SU-DHL-6 (cell line): ENCODE measurements at regions not wholly inside any gene's neighbourhood (a gene's known extent, or its start where the extent isn't known, plus 50 kb on each side); places are given as distances from the start of the nearest gene placed in this dataset.

Experiments used
- H2AFZ ChIP-seq: fragments of 200-600 bp; sonication (generic); 2 replicates; pipeline ENCODE4 v1.6.1; 2014; ENCODE audit warnings: low read depth, mild to moderate bottlenecking, moderate library complexity, mixed read lengths, antibody characterized with exemption, low read length; ENCODE audit not compliant: severe bottlenecking
- H3F3A ChIP-seq: fragments of 200-600 bp; shearing (Covaris generic); 2 replicates; pipeline ENCODE4 v1.6.0; 2016; ENCODE audit warnings: antibody characterized with exemption, mild to moderate bottlenecking; ENCODE audit not compliant: insufficient read depth
- H3K27ac ChIP-seq: fragments of 200-600 bp; sonication (generic); 2 replicates; pipeline ENCODE4 v1.5.1; 2016; ENCODE audit warnings: low read depth, mild to moderate bottlenecking, low read length, moderate library complexity, mixed read lengths
- H3K27me3 ChIP-seq: fragments of 200-600 bp; sonication (generic), shearing (Covaris generic); 2 replicates; pipeline ENCODE4 v1.6.0; 2014; ENCODE audit warnings: mild to moderate bottlenecking, low read length
- H3K36me3 ChIP-seq: fragments of 200-600 bp; sonication (generic); 2 replicates; pipeline ENCODE4 v1.6.1; 2014; ENCODE audit warnings: mild to moderate bottlenecking, low read length, mixed read lengths
- H3K4me2 ChIP-seq: fragments of 300-600, 200-600 bp; shearing (Covaris generic), sonication (generic); 2 replicates; pipeline ENCODE4 v1.6.0; 2014; ENCODE audit warnings: low read length, low read depth, mild to moderate bottlenecking; ENCODE audit not compliant: poor library complexity, severe bottlenecking
- H3K4me3 ChIP-seq: fragments of 200-600 bp; sonication (generic); 2 replicates; pipeline ENCODE4 v1.5.1; 2014; ENCODE audit warnings: antibody characterized with exemption, low read length, mild to moderate bottlenecking, mixed read lengths; ENCODE audit not compliant: insufficient read depth, poor library complexity, severe bottlenecking
- H3K79me2 ChIP-seq: fragments of 200-600 bp; sonication (generic); 2 replicates; pipeline ENCODE4 v1.6.1; 2014; ENCODE audit warnings: mild to moderate bottlenecking, low read length, moderate library complexity; ENCODE audit not compliant: insufficient read depth
- H3K9ac ChIP-seq: fragments of 200-600 bp; sonication (generic); 2 replicates; pipeline ENCODE4 v1.7.0; 2014; ENCODE audit warnings: mild to moderate bottlenecking, low read length
- H3K9me2 ChIP-seq: fragments of 200-600 bp; sonication (generic); replicated peaks from 2 replicates; pipeline ENCODE4 v1.6.1; 2014; ENCODE audit warnings: low read length; ENCODE audit not compliant: insufficient read depth
- H3K9me3 ChIP-seq: fragments of 200-600 bp; sonication (generic); 2 replicates; pipeline ENCODE4 v1.6.1; 2014; ENCODE audit warnings: low read length, mixed read lengths; ENCODE audit not compliant: insufficient read depth
- H4K20me1 ChIP-seq: fragments of 200-600 bp; sonication (generic); 2 replicates; pipeline ENCODE4 v1.6.1; 2014; ENCODE audit warnings: low read depth, mild to moderate bottlenecking, antibody characterized with exemption, low read length, moderate library complexity, mixed read lengths
- CTCF ChIP-seq: fragments of 200-600 bp; sonication (generic); IDR thresholded peaks from one replicate; pipeline ENCODE4 v1.5.1; 2017; ENCODE audit warnings: antibody characterized with exemption, mild to moderate bottlenecking, low read length, moderate library complexity; ENCODE audit not compliant: insufficient read depth, poor library complexity, severe bottlenecking
- EZH2phosphoT487 ChIP-seq: fragments of 200-600 bp; sonication (generic), shearing (Covaris generic); conservative IDR thresholded peaks from 2 replicates; pipeline ENCODE4 v1.6.1; 2018; ENCODE audit warnings: mild to moderate bottlenecking, antibody characterized with exemption, low read length, moderate library complexity, mixed read lengths

DNA sequence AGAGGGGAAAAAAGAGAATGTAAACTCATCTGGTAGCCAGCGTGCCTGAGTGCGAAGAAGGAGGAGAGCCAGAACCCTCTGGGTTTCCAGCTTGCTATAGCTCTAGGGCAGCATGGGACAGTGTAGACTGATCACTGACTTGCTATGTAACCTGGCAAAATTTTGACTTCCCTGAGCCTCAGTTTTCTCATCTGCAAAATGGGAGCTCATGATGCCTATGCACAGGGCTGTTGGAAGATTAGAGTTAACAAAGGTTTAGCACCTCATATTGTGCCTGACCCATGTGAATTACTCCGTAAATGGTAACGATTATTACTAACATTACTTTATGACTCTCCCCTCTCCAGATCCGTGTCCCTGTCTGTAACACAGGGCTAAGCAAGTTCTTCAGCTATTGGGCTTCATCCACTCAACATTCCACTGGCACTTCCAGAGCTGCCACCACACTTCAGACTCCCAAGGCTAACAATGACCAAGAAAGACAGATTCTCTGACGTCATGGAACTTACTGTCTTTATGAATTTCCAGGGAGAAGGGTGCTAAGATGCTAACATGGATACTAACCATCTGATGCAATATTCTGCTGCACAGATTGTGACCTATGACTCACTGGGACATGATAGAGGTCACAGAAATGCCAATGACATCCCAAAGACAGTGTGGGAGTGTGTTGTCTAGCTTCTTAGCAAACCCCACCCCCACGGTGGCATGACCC is 195.2 kb downstream of the TRIM29 start:
- no peaks in the 10 kb centered on the region for H3K27me3 ChIP-seq
- H3K36me3 ChIP-seq = no peaks in the 10 kb centered on the region
- H3K27ac ChIP-seq = no peak overlapping the region
- H3K9ac ChIP-seq = no peak overlapping the region
- no peaks in the 10 kb centered on the region for H4K20me1 ChIP-seq
- H3F3A ChIP-seq = no peaks in the 10 kb centered on the region
- no peak overlapping the region for H2AFZ ChIP-seq
- H3K79me2 ChIP-seq = no peaks in the 10 kb centered on the region
- no peak overlapping the region for H3K4me2 ChIP-seq
- H3K9me3 ChIP-seq = no peaks in the 10 kb centered on the region
- TF ChIP-seq EZH2phosphoT487 (no peak), CTCF (no peak)
- H3K9me2 ChIP-seq = no peaks in the 10 kb centered on the region
- H3K4me3 ChIP-seq = no peak overlapping the region

DNA sequence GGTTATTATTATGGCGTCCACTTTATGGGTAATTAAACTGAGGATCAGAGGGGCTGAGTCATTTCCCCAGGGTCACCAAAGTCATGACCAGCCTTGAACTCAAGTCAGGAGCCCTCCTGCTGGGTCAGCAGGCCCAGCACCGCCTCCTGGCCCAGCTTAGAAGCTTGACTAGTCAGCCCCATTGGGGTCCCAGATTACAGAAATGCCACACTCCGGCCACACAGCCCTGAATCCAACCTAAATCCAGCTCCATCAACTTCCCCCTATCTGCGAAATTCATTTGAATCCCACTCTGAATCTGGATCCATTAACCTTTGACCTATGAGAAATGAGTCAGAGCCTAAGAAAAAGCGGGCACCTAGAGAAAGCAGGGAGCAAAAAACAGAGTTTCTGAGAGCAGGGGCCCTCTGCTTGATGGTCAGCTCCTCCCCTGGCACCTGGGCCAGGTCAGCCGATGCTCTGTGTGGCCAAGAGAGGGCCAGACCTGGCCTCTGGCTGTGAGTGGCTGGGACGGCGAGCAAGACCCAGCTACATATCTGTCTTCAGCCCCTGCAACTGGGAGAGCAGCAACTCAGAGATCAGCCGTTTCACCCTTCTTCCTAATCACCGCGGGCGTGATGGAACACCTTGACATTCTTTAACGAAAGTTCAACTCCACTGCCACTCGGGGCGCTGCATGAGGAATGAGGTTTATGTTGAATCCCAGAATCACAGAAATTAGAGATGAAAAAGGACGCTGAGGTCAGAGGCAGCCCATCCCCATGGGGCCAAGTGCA is 196.1 kb downstream of the TRIM29 start:
- H3K4me2 ChIP-seq = no peak overlapping the region
- H3K79me2 ChIP-seq = no peaks in the 10 kb centered on the region
- H2AFZ ChIP-seq = no peak overlapping the region
- no peaks in the 10 kb centered on the region for H3K9me2 ChIP-seq
- H3K27me3 ChIP-seq = no peaks in the 10 kb centered on the region
- TF ChIP-seq CTCF (no peak), EZH2phosphoT487 (no peak)
- no peak overlapping the region for H3K27ac ChIP-seq
- H3K9ac ChIP-seq = no peak overlapping the region
- H3K4me3 ChIP-seq = no peak overlapping the region
- H4K20me1 ChIP-seq = no peaks in the 10 kb centered on the region
- no peaks in the 10 kb centered on the region for H3K9me3 ChIP-seq
- H3F3A ChIP-seq = no peaks in the 10 kb centered on the region
- H3K36me3 ChIP-seq = no peaks in the 10 kb centered on the region

- no peak overlapping the region for H2AFZ ChIP-seq
Observed at GRCh38 chr11:119941171-119941570, 196.7 kb downstream of the TRIM29 start.

More at GRCh38 chr11:119941171-119941570, 196.7 kb downstream of the TRIM29 start:
- Histone ChIP-seq H3K27ac (no peak overlapping the region), H3K9ac (no peak overlapping the region), H4K20me1 (no peaks in the 10 kb centered on the region), H3K9me2 (no peaks in the 10 kb centered on the region), H3K36me3 (no peaks in the 10 kb centered on the region), H3K4me3 (no peak overlapping the region), H3F3A (no peaks in the 10 kb centered on the region), H3K9me3 (no peaks in the 10 kb centered on the region), H3K4me2 (no peak overlapping the region), H3K27me3 (no peaks in the 10 kb centered on the region), H3K79me2 (no peaks in the 10 kb centered on the region)
- no peak for TF ChIP-seq EZH2phosphoT487
- TF ChIP-seq CTCF = no peak
